ENCODE measurements at regions not wholly inside any gene's neighbourhood (a gene's known extent, or its start where the extent isn't known, plus 50 kb on each side); places are given as distances from the start of the nearest gene placed in this dataset.

DNA sequence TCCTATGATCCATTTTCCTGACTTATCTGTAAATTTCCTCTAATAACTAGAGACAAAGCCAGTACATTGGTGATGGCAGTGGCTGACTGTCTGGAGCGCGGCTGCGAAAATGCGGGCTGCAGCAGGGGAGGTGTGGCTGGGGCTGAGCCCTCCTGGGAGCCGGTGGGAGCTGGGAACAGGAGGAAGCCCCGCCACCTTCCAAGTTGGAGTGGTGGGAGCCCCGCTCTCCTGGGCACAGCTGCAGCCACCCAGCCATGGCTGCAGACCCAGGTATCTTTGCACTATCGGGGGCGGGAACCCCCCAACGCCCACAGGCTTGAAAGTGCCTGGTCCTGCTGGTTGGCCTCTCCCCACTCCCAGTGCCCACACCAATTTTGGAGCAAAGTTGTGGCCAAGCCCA lies 633.0 kb upstream of the TMEFF2 start:
- no peak for DNase-seq (ENCODE audit: extremely low spot score, unreplicated experiment)
- Mint-ChIP-seq H3K9me3 (ENCODE audit: unreplicated experiment) (no peaks in the 10 kb centered on the region), H3K36me3 (ENCODE audit: unreplicated experiment) (no peaks in the 10 kb centered on the region), H3K4me1 (ENCODE audit: unreplicated experiment) (no peaks in the 10 kb centered on the region), H3K27me3 (ENCODE audit: unreplicated experiment) (no peaks in the 10 kb centered on the region), H3K4me3 (ENCODE audit: unreplicated experiment) (no peak overlapping the region), H3K27ac (ENCODE audit: unreplicated experiment) (no peak overlapping the region)
- TF ChIP-seq CTCF (IDR thresholded peaks at IDR 0.05) = no peak

GRCh38 chr2:192814376-192814775 lies 619.6 kb upstream of the TMEFF2 start:
- Mint-ChIP-seq H3K36me3 (ENCODE audit: unreplicated experiment) (no peaks in the 10 kb centered on the region), H3K4me1 (ENCODE audit: unreplicated experiment) (no peaks in the 10 kb centered on the region), H3K4me3 (ENCODE audit: unreplicated experiment) (no peak overlapping the region), H3K27ac (ENCODE audit: unreplicated experiment) (no peak overlapping the region), H3K9me3 (ENCODE audit: unreplicated experiment) (peaks cover under 1% of the 10 kb centered on the region), H3K27me3 (ENCODE audit: unreplicated experiment) (peaks cover 24% of the 10 kb centered on the region)
- no peak for DNase-seq (ENCODE audit: extremely low spot score, unreplicated experiment)
- TF ChIP-seq CTCF (IDR thresholded peaks at IDR 0.05) = no peak

GRCh38 chr2:192813341-192813740 lies 618.6 kb upstream of the TMEFF2 start:
- DNase-seq (ENCODE audit: extremely low spot score, unreplicated experiment) = no peak
- H3K36me3 Mint-ChIP-seq (ENCODE audit: unreplicated experiment) = no peaks in the 10 kb centered on the region
- H3K27ac Mint-ChIP-seq (ENCODE audit: unreplicated experiment) = no peak overlapping the region
- no peaks in the 10 kb centered on the region for H3K4me1 Mint-ChIP-seq (ENCODE audit: unreplicated experiment)
- H3K4me3 Mint-ChIP-seq (ENCODE audit: unreplicated experiment) = no peak overlapping the region
- peaks cover 24% of the 10 kb centered on the region for H3K27me3 Mint-ChIP-seq (ENCODE audit: unreplicated experiment)
- H3K9me3 Mint-ChIP-seq (ENCODE audit: unreplicated experiment) = peaks cover 7% of the 10 kb centered on the region
- no peak for TF ChIP-seq CTCF (IDR thresholded peaks at IDR 0.05)

GRCh38 chr2:192809173-192809572 lies 614.4 kb upstream of the TMEFF2 start:
- DNase-seq (ENCODE audit: extremely low spot score, unreplicated experiment) = no peak
- H3K4me1 Mint-ChIP-seq (ENCODE audit: unreplicated experiment) = no peaks in the 10 kb centered on the region
- H3K4me3 Mint-ChIP-seq (ENCODE audit: unreplicated experiment) = no peak overlapping the region
- H3K27ac Mint-ChIP-seq (ENCODE audit: unreplicated experiment) = no peak overlapping the region
- H3K9me3 Mint-ChIP-seq (ENCODE audit: unreplicated experiment) = peaks cover 9% of the 10 kb centered on the region
- H3K27me3 Mint-ChIP-seq (ENCODE audit: unreplicated experiment) = peaks cover 27% of the 10 kb centered on the region
- TF ChIP-seq CTCF (IDR thresholded peaks at IDR 0.05) = no peak
- H3K36me3 Mint-ChIP-seq (ENCODE audit: unreplicated experiment) = no peaks in the 10 kb centered on the region

GRCh38 chr2:192783643-192784042 lies 588.9 kb upstream of the TMEFF2 start:
- peaks cover under 1% of the 10 kb centered on the region for H3K9me3 Mint-ChIP-seq (ENCODE audit: unreplicated experiment)
- H3K4me1 Mint-ChIP-seq (ENCODE audit: unreplicated experiment) = no peaks in the 10 kb centered on the region
- H3K36me3 Mint-ChIP-seq (ENCODE audit: unreplicated experiment) = no peaks in the 10 kb centered on the region
- DNase-seq (ENCODE audit: extremely low spot score, unreplicated experiment) = no peak
- no peak overlapping the region for H3K4me3 Mint-ChIP-seq (ENCODE audit: unreplicated experiment)
- TF ChIP-seq CTCF (IDR thresholded peaks at IDR 0.05) = no peak
- peaks cover 17% of the 10 kb centered on the region for H3K27me3 Mint-ChIP-seq (ENCODE audit: unreplicated experiment)
- no peak overlapping the region for H3K27ac Mint-ChIP-seq (ENCODE audit: unreplicated experiment)

Measured in osteocyte (in vitro differentiated cells).